ENCODE measurements at regions not wholly inside any gene's neighbourhood (a gene's known extent, or its start where the extent isn't known, plus 50 kb on each side); places are given as distances from the start of the nearest gene placed in this dataset.
"Not testable (repeated sequence)": the region's sequence is repeated elsewhere in the genome, so short reads cannot be mapped to it uniquely, and the experiment has no call there.

DNA sequence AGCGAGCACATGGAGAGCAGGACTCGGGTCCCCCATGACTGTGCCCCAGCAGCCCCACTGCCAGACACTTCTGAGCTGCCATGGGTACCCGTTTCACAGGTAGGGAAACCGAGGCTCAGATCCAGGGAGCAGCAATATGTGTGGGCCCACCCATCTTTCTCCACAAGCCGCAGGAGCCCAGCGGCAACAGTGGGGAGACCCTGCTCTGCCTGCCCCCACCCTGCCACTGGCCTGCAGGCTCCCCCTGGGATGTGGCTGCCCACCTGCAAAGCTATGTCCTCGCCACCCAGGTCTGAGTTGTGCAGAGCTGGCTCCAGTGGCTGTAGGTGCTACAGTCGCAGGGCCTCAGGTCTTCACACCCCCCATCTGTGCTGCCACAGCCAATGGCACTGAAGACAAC is 50.6 kb upstream of the C1QTNF9B start:
- DNase-seq: no peak

DNA sequence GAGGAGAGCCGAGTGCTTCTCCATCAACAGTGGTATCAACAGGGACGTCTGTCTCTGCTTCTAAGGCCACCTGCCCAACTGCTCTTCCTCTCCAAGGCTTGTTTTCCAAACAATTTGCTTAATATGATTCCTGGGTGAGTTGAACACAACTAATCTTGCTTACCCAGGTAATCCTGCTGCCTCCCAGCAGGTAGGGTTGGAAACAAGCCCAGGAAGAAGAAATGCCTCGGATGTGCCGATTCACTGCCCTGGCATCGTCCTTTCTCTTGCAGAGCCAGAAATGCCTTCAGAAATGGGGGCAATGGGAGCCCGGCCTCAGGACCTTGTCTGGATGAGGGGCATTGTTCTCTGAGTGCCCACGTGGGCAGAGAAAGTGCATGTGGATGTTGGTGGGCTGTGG is 51.9 kb upstream of the C1QTNF9B start:
- no peak for DNase-seq

DNA sequence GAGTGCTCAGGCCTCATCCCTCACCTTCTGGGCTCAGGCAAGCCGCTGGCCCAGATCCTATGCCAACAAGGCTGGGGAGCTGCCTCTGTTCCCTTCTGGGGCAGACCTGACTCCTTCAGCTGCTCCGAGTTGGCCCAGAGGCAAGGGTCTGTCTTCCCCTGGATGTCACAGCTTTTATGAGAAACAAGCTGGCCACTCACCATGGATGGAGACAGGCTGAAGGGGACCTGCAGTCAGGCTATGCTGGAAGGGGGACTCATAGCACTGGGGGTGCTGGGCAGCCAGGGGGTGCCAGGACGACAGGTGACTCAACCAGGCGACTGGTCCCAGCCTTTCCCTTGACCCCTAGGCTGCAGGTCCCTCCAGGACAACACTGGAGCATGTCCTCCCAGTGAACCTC is 52.4 kb upstream of the C1QTNF9B start:
- no peak for DNase-seq

DNA sequence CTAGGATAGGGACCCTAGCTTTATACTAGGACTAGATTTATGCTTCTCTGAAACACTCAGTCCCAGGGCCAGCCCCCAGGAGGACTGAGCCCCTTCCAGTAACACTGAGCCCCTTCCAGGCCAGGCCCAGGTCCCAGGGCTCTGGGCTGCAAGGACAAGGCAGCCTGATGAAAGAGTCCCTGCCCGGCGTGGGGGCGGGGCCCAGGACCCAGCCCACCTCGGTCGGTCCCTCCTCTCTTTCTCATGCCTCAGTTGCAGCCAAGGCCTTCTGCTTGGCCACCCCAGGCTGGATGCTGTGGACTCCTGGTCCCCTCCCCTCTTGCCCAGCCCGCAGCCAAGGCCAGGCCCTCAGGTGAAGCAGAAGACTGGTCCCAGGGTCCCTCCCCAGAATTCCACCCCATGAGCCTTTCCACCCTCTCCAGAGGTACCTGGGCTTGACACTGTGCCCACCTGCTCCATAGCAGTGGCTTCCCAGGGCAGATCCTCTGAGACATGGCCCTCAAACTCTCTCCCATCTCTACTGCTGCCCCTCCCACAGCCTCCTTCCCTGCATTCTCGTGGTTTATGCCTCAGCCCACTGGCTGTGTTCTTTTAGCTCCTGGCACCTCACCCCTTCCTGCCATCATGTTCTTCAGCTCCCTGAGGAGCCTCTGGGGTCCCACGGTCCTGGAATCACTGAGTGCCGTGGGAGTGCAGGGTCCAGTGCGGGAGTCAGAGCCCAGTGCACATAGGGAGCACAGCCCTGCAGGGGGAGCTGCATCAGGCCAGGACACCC is 53.6 kb upstream of the C1QTNF9B start:
- DNase-seq: no peak

DNA sequence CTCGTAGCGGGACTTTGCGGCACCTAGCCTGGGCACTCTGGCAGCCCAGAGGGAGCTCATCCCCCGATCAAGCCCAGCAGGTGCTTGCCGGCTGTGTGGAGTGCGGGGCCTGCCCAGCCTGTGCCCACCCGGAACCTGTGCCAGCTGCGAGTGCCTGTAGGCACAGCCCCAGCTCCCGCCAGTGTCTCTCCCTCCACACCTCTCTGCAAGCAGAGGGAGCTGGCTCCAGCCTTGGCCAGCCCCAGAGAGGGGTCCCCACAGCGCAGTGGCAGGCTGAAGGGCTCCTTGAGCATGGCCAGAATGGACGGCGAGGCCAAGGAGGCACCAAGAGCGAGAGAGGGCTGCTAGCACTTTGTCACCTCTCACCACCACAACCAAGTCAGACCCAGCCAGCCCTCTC is 55.5 kb upstream of the C1QTNF9B start:
- DNase-seq: no peak

DNA sequence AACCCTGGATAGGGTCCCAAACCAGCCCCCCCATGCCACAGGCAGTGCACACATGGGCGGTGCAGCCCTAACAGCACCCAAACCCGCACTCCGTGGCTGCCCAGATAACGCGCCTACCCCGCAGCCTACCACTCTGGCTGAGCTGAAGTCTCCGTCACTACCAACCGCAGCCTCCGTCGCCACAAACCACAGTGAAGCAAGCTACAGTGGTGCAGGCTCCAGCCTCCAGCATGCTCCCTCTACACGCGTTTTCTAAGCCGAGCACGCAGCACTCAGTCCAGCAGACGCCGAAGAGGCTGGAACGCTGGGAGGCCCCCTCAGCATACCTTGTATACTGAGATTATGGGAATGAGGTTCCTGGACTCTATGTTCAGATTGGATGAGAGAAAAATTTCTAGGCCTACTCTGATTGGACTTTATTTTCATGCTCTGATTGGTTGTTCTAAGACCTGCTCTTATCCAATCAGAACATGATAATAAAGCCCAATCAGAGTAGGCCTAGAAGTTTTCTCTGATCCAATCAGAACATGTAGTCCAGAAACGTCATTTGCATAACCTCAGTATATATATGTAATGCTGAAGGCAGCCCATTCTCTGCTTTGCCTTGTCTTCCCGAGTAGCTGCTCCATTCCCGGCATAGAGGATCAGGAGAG is 56.7 kb upstream of the C1QTNF9B start:
- no peak for DNase-seq

DNA sequence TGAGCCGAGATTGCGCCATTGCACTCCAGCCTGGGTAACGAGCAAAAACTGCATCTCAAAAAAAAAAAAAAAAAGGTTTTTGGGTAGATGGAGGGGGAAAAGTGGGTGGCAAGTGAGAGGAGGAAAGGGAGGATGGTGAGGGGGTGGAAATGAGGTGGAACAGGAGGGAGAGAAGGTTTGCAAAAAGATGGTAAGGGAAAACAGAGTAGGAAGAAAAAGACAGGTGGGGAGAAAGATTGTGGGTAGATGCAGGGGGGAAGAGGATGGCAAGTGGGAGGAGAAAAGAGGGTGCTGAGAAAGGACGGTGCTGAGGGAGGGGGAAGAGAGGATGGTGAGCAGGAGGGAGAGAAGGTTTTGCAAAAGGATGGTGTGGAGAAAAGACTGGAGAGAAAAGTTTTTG is 57.8 kb upstream of the C1QTNF9B start:
- no peak for DNase-seq

DNA sequence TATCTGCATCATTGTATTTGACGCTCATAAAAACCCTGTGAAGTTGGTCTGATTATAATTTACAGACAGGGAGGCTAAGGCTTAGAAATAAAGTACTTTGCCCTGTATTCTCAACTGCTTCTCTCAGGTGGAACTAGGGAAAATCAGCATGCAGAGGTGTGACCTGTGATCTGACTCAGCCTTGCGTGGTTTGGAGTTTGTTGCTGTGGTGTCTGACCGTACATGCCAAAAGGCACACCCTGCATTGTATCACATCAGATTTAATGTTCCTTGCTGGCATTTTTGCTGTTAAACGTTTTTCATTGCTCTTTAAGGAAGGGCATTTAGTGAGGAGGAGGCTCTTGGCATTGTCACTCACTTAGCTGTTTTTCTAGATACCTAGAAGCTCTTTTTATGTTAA is 58.8 kb upstream of the C1QTNF9B start:
- no peak for DNase-seq

DNA sequence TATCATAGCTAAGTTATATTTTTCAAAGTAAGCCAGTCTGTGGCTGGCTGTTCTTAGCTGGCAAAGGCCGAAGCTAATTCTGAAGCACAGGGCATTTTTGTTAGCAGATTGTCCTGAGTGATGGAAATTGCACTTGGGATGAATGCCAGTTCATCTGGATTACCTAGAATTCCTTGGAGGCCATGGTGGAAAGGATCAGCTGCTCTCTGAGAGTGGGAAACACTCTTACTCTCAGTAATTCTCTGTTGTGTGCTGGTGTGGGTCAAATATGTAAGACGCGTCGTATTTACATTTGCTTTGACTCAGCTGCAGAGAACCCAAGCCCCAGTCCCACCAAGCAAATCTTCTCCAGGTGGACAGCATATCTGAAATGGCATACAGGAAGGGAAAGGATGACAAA is 60.7 kb upstream of the C1QTNF9B start:
- no peak for DNase-seq

DNA sequence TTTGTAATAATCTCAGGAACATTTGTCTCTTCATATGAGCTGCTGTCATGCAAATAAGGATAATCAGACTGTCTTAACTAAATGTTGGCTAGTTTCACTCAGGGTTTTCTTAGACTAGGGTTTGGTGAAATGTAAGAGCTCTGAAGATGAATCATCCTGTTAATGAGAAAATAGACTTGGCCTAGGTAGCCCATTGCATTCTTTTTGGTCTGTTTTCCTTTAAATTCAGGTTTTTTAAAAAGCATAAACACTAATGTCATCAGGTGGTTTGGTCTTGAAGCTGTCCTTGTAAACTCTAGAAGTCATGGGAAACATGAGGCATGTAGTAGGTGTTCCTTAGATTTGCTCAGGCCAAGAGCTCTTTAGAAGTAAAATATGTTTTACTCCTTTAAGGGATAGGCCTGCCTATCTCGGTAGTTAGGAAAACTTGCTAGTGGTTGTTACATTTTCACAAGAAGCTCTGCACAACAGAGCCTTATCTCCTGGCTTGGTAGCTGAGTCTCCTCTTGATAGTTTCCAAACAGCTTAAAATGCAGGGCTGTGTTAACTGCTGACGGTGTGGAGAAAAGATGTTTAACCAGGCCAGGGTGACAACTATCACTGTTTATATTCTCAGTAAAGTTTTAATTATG is 62.0 kb upstream of the C1QTNF9B start:
- no peak for DNase-seq

DNA sequence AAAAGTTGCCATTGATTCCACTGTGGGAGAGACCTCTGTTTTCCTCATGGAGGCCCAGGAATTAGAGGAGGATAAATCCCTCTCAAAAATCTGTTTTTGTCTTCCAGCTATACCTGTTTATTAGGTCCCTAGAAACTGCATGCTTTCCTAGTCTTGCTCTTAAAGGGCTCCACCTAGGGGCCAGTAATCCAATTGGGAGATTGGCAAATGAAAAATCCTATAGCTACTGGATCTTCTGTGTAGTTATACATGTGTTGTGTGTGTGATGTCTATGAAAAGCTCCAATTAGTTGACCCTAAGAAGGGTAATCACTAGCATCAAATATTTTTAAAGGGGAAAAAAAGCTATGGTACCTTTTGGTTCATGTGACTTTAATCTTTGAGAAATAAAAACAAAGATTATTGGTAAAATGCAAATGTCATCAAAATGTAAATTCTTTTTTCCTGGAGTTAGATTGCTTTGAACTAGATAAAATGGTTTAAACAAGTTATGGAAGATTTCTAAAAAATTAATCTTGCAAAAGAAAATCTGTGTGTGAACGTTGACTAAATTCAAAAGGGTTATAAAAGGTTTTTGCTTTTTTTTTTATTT is 63.4 kb upstream of the C1QTNF9B start:
- peak; percentile 48 for DNase-seq

DNA sequence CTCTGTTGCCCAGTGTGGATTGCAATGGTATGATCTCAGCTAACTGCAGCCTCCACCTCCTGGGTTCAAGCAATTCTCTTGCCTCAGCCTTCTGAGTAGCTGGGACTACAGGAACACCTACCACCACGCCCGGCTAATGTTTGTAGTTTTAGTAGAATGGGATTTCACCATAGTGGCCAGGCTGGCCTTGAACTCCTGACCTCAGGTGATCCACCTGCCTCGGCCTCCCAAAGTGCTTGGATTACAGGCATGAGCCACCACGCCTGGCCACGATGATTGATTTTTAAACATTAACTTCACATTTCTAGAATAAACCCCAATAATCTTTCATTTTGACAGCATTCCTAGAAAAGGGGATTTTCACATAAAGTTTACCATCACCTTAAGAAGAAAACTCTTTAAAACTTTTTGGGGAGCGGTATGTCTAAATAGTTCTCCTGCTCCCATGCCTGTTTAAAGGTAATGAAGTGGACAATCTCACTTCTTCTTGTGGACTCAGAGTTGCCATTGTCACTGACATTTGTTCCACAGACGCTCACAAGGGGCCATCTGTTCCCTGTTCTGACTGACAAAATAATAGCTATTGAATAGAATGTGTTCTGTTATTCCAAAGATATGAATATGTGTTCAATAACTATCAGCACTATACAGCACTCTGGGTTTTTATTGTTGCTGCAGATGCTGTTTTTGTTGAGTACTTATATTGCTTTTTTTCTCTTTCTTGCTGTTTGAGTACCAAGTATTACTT is 66.1 kb upstream of the C1QTNF9B start:
- DNase-seq: no peak

DNA sequence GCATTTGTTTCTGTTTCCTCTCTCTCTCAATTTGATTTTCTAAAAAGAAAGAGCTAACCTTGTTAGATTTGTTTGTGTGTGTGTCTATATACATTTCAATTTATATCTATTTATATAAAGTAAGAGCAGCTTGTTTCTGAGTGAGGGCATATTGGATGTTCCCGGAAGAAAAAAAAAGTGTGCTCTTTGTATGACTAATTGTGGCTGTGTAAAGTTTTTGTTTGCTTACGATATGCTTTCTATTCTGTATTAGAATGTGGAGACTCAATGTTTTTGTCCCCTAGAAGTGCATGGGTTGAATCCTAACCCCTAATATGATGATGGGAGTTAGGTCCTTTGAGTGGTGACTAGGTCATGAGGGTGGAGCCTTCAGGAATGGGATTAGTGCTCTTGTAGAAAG is 66.6 kb upstream of the C1QTNF9B start:
- DNase-seq: no peak

DNA sequence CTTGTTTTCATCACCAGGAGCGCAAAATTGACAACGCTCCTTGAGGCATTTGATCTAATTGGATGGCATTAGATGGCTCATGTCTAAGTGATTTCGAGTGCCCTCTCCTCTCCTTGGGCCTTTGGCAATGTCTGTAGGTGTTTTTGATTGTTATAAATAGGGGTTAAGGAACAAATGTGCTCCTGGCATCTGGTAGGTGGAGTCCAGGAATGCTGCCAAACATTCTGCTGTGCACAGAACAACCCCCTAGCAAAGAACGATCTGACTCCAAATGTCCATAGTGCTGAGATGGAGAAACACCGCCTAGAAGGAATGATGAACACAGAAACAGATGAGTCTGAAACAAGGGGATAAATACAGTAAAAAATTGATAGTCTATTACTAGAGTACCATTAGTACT is 68.0 kb upstream of the C1QTNF9B start:
- DNase-seq: no peak

DNA sequence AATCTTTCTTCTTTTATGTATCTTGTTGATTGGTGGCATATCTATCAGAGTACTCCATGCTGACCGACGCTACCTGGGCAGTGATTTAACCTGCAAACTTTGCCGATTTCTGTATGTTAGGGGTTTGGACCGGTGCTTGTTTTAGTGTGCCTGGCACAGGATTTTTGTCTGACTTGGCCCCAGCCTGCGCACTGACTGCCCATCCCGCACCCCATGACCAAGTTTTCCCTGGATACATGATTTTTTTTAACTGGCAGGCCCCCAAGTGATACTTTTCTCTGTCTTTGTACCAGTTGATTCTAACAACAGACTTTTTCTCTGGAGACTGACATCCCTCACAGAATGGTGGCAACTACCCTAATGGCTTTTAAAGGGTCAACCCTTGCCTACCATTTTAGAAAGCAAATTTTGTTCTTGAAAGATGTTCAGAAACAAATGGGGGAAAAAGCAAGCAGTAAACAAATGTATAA is 69.0 kb upstream of the C1QTNF9B start:
- DNase-seq: no peak

DNA sequence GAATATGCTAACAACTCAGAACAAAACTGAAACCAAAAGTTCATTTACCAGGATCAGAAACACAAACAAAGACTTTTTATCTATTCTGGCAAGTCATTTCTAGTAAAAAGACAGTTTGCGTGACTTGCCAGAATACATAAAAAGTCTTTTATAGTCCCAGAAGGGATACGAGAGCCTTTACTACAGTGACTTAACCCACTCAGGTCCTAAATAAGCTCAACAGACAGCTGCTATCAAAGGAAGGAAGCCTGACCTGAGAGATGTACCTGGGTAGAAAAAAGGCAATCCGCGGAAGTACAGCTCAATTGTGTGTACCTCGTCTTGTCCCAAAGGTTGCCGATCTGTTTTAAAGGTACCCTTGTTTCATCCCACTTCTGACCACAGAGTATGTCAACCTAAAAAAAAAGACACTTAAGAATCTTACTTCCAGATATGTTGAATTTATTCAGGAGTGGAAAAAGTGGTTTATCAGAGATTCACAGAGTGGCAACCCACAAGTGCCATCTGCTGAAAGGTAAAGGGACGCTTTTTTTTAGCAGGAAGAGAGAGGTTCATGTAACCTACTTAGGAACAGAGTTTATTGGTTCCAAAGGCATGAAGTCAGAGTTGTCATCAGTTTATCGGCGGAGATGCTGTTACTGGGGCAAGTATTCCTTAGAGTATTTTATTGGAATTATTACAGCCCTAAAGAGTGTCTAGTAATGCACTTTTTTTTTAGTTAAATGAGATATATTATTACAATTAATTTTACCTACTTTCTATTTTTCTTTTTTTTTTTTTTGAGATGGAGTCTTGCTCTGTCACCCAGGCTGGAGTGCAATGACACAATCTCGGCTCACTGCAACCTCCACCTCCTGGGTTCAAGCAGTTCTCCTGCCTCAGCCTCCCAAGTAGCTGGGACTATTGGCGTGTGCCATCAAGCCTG is 69.7 kb upstream of the C1QTNF9B start:
- no peak for DNase-seq

DNA sequence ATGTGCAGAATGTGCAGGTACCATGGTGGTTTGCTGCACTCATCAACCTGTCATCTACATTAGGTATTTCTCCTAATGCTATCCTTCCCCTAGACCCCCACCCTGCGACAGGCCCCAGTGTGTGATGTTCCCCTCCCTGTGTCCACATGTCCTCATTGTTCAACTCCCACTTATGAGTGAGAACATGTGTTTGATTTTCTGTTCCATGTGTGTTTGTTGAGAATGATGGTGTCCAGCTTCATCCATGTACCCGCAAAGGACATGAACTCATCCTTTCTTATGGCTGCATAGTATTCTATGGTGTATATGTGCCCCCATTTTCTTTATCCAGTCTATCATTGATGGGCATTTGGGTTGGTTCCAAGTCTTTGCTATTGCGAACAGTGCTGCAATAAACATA is 70.5 kb upstream of the C1QTNF9B start:
- not testable (repeated sequence) for DNase-seq

DNA sequence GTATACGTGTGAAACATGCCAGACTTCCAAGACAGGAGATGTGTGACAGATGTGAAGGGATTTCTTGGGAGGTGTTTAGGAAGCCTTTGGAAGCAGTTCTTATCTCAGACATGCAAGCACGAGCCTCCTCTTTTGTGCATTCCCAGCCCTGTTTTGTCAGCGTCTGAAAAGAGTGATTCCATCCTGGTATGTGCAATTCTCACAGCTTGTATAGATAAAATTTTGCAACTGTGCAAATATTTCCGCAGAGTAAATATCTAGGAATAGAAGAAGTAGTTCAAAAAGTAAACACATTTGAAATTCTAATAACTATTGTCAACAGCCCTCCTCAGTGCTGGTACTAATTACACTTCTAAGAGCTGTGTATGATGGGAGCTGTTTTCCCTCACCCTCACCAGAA is 72.3 kb upstream of the C1QTNF9B start:
- DNase-seq: no peak

DNA sequence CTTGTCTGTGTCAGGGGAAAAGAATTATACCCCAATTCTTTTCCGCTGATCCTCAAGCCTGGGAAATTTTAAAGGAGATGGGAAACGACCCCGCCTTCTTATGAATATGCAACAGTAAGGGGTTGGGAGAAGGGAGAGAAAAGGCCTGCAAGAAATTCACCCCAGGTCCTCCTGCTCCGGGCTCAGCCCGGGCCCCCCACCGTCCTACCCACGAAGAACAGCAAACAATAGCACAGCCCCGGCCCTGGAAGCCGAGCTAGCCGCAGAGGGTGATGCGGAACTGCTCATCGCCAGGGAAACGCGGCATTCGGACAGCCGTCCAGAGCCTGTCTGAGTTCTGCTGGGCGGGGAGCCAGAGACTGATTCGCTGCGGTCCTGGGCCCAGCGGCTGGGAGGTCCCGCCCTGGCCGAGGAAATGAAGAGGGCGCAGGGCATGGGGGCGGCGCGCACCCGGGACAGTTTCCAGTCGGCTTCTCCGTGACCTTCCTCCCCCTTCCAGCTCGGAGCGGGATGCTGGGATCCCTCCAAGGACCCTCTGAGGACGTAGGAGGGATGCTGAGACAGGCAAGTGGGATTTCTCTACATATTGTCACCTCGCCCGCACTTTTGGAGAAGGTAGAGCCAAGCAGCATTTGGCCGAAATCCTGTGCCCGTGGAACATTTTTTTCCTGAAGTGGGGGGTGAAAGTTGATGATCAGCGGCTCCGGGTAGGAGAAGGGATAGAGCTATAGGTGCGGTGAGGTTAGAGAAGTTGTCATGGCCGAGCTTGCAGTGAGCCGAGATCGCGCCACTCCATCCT is 82.3 kb upstream of the C1QTNF9B start:
- DNase-seq: peak; percentile 51

DNA sequence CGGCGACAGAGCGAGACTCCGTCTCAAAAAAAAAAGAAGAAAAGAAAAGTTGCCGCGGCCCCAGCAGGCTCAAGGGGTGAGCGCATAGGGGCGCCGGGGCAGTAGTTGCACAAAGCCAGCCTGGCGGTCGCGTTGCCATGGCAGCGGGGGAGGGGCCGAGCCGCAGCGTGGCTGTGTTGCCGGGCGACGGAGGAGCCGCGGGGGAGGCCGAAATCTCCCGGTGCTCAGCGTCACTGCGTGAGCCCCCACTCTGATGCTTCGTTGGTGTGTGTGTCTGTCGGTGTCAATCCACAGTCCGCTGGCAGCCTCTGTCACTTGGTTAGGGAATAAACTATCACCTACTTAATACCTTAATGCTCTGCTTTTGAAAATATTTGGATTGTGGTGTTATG is 82.9 kb upstream of the C1QTNF9B start:
- DNase-seq: peak; percentile 65

DNA sequence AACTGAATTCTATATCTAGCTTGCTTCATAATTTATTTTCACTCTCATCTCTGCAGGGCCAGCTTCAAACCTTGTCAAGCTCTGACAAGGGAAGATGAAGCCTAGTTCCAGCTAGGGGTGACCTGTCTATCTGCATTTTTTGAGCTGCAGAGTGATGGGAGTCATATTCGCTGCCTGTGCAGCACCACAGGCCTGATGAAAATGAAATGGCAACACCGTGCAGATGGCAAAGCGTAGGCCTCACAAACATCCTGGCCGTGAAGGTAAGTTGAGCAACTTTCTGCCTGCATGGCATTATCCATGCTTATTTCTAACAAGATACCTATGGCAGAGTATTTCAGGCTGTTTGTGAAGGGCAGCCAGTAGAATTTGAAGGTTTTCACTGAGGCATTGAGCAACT is 86.4 kb upstream of the C1QTNF9B start:
- DNase-seq: no peak

All from NCI-H526 treated with DMSO at 0.1 percent for 48 hours (cell line).